ENCODE measurements at regions not wholly inside any gene's neighbourhood (a gene's known extent, or its start where the extent isn't known, plus 50 kb on each side); places are given as distances from the start of the nearest gene placed in this dataset.

- Histone ChIP-seq H3K9ac (no peak overlapping the region), H4K20me1 (ENCODE audit: insufficient read depth) (no peaks in the 10 kb centered on the region), H3K79me2 (ENCODE audit: insufficient read depth, low read depth) (no peaks in the 10 kb centered on the region), H3K4me2 (no peak overlapping the region), H3K4me1 (ENCODE audit: low read depth, poor library complexity, severe bottlenecking) (no peaks in the 10 kb centered on the region), H3K4me3 (IDR thresholded peaks at IDR 0.05; ENCODE audit: insufficient read depth, low read depth, low read length) (no peak overlapping the region), H3K27ac (no peak overlapping the region), H3K36me3 (ENCODE audit: insufficient read depth) (no peaks in the 10 kb centered on the region), H3K27me3 (ENCODE audit: insufficient read depth, low read depth) (no peaks in the 10 kb centered on the region), H2AFZ (ENCODE audit: low read depth) (no peak overlapping the region)
- TF ChIP-seq CTCF (conservative IDR thresholded peaks at IDR 0.05; ENCODE audit: low read depth, low read length) = no peak
These were observed 84.8 kb upstream of the PTPRM start for GRCh38 chr18:7482342-7482741.

- Histone ChIP-seq H2AFZ (ENCODE audit: low read depth) (no peak overlapping the region), H3K4me2 (no peak overlapping the region), H4K20me1 (ENCODE audit: insufficient read depth) (no peaks in the 10 kb centered on the region), H3K36me3 (ENCODE audit: insufficient read depth) (no peaks in the 10 kb centered on the region), H3K9ac (no peak overlapping the region), H3K79me2 (ENCODE audit: insufficient read depth, low read depth) (no peaks in the 10 kb centered on the region), H3K27me3 (ENCODE audit: insufficient read depth, low read depth) (no peaks in the 10 kb centered on the region), H3K4me1 (ENCODE audit: low read depth, poor library complexity, severe bottlenecking) (no peaks in the 10 kb centered on the region), H3K4me3 (IDR thresholded peaks at IDR 0.05; ENCODE audit: insufficient read depth, low read depth, low read length) (no peak overlapping the region), H3K27ac (no peak overlapping the region)
- TF ChIP-seq CTCF (conservative IDR thresholded peaks at IDR 0.05; ENCODE audit: low read depth, low read length) = no peak
These were observed 81.5 kb upstream of the PTPRM start for GRCh38 chr18:7485616-7486015.

- Histone ChIP-seq H3K79me2 (ENCODE audit: insufficient read depth, low read depth) (no peaks in the 10 kb centered on the region), H3K4me1 (ENCODE audit: low read depth, poor library complexity, severe bottlenecking) (no peaks in the 10 kb centered on the region), H4K20me1 (ENCODE audit: insufficient read depth) (no peaks in the 10 kb centered on the region), H3K27ac (no peak overlapping the region), H2AFZ (ENCODE audit: low read depth) (no peak overlapping the region), H3K9ac (no peak overlapping the region), H3K36me3 (ENCODE audit: insufficient read depth) (no peaks in the 10 kb centered on the region), H3K4me2 (no peak overlapping the region), H3K27me3 (ENCODE audit: insufficient read depth, low read depth) (no peaks in the 10 kb centered on the region), H3K4me3 (IDR thresholded peaks at IDR 0.05; ENCODE audit: insufficient read depth, low read depth, low read length) (no peak overlapping the region)
- TF ChIP-seq CTCF (conservative IDR thresholded peaks at IDR 0.05; ENCODE audit: low read depth, low read length) = no peak
These were observed 78.5 kb upstream of the PTPRM start for GRCh38 chr18:7488571-7488970.

- Histone ChIP-seq H3K4me3 (IDR thresholded peaks at IDR 0.05; ENCODE audit: insufficient read depth, low read depth, low read length) (no peak overlapping the region), H3K36me3 (ENCODE audit: insufficient read depth) (no peaks in the 10 kb centered on the region), H3K9ac (no peak overlapping the region), H2AFZ (ENCODE audit: low read depth) (no peak overlapping the region), H3K4me1 (ENCODE audit: low read depth, poor library complexity, severe bottlenecking) (no peaks in the 10 kb centered on the region), H3K27me3 (ENCODE audit: insufficient read depth, low read depth) (no peaks in the 10 kb centered on the region), H3K27ac (no peak overlapping the region), H4K20me1 (ENCODE audit: insufficient read depth) (no peaks in the 10 kb centered on the region), H3K79me2 (ENCODE audit: insufficient read depth, low read depth) (no peaks in the 10 kb centered on the region), H3K4me2 (no peak overlapping the region)
- TF ChIP-seq CTCF (conservative IDR thresholded peaks at IDR 0.05; ENCODE audit: low read depth, low read length) = no peak
These were observed 77.0 kb upstream of the PTPRM start for GRCh38 chr18:7490104-7490503.

- no peaks in the 10 kb centered on the region for H3K4me1 ChIP-seq (ENCODE audit: low read depth, poor library complexity, severe bottlenecking)
- H2AFZ ChIP-seq (ENCODE audit: low read depth) = no peak overlapping the region
- H3K27me3 ChIP-seq (ENCODE audit: insufficient read depth, low read depth) = no peaks in the 10 kb centered on the region
- H3K27ac ChIP-seq = no peak overlapping the region
- TF ChIP-seq CTCF (conservative IDR thresholded peaks at IDR 0.05; ENCODE audit: low read depth, low read length) = no peak
- H3K79me2 ChIP-seq (ENCODE audit: insufficient read depth, low read depth) = no peaks in the 10 kb centered on the region
- H3K36me3 ChIP-seq (ENCODE audit: insufficient read depth) = no peaks in the 10 kb centered on the region
- H4K20me1 ChIP-seq (ENCODE audit: insufficient read depth) = no peaks in the 10 kb centered on the region
- no peak overlapping the region for H3K9ac ChIP-seq
- H3K4me2 ChIP-seq = no peak overlapping the region
- H3K4me3 ChIP-seq (IDR thresholded peaks at IDR 0.05; ENCODE audit: insufficient read depth, low read depth, low read length) = no peak overlapping the region
These were observed 74.7 kb upstream of the PTPRM start for GRCh38 chr18:7492385-7492784.

Measured in KMS-11 (cell line).